Activated T-cell treated with anti-CD3 and anti-CD28 coated beads, Interleukin-2, amount 50 U/mL, for 24 hours (primary cell): ENCODE measurements at regions not wholly inside any gene's neighbourhood (a gene's known extent, or its start where the extent isn't known, plus 50 kb on each side); places are given as distances from the start of the nearest gene placed in this dataset.

Experiments
- DNase-seq: peaks from one replicate; pipeline ENCODE4 v3.0.0-alpha.2; 2020
- H3K27ac Mint-ChIP-seq: 2 replicates; pipeline ENCODE4 v1.8.0; 2020; ENCODE audit warnings: mild to moderate bottlenecking, mixed read lengths
- H3K27me3 Mint-ChIP-seq: 2 replicates; pipeline ENCODE4 v1.8.0; 2020; ENCODE audit warnings: mixed read lengths
- H3K36me3 Mint-ChIP-seq: 2 replicates; pipeline ENCODE4 v1.8.0; 2020; ENCODE audit warnings: low read depth, mixed read lengths
- H3K4me1 Mint-ChIP-seq: 2 replicates; pipeline ENCODE4 v1.8.0; 2020; ENCODE audit warnings: low read depth, mixed read lengths
- H3K4me3 Mint-ChIP-seq: 2 replicates; pipeline ENCODE4 v1.8.0; 2020; ENCODE audit warnings: mild to moderate bottlenecking, moderate library complexity, mixed read lengths
- H3K9me3 Mint-ChIP-seq: 2 replicates; pipeline ENCODE4 v1.8.0; 2020; ENCODE audit warnings: mixed read lengths

DNA sequence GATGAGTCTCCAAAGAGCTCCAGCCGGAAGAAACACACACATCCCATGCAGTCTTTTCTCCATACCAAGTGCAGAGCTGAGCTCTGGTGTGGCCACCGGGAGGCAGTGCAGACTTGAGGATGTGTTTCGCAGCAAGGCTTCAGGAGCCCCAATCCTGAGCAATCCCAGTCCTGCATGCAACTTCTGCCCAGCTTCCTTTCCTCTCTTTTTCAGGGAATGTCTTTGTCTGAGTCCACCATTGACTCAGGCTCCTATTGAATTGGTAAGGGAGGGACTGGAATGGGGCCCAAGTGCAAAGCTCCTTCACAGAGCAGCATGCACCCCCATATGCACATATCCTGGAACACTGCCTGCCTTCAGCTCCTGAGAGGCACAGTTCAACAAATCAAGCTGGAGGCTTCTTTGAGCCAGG lies 50.5 kb upstream of the ASIP start:
- Mint-ChIP-seq H3K36me3 (no peaks in the 10 kb centered on the region), H3K27me3 (peaks cover 22% of the 10 kb centered on the region), H3K4me1 (peaks cover 2% of the 10 kb centered on the region), H3K4me3 (no peak overlapping the region), H3K27ac (no peak overlapping the region), H3K9me3 (no peaks in the 10 kb centered on the region)
- peak; percentile 46 for DNase-seq
